GM23338 (cell line): ENCODE measurements at regions not wholly inside any gene's neighbourhood (a gene's known extent, or its start where the extent isn't known, plus 50 kb on each side); places are given as distances from the start of the nearest gene placed in this dataset.

Experiments
- ATAC-seq: fragments of 200-7000 bp; cut with Tn5 transposase; 3 replicates; pipeline ENCODE4 v1.9.1; 2020
- DNase-seq: peaks from one replicate; pipeline ENCODE4 v3.0.0-alpha.2; 2015; ENCODE audit warnings: low spot score
- H2AFZ ChIP-seq: fragments of 200-600 bp; sonication (generic); 2 replicates; pipeline ENCODE4 v1.8.0; 2016; ENCODE audit warnings: antibody characterized with exemption, mild to moderate bottlenecking, moderate library complexity
- H3F3A ChIP-seq: fragments of 200-600 bp; sonication (generic); replicated peaks from 2 replicates; pipeline ENCODE4 v1.8.0; 2017; ENCODE audit warnings: antibody characterized with exemption, mixed run types, low read depth
- H3K27ac ChIP-seq: fragments of 200-600 bp; sonication (generic); 2 replicates; pipeline ENCODE4 v1.6.1; 2016; ENCODE audit warnings: low read depth
- H3K27me3 ChIP-seq: fragments of 200-600 bp; sonication (generic); 2 replicates; pipeline ENCODE4 v1.8.0; 2016; ENCODE audit warnings: mild to moderate bottlenecking, mixed run types, moderate library complexity; ENCODE audit not compliant: insufficient read depth
- H3K36me3 ChIP-seq: fragments of 200-600 bp; sonication (generic); 2 replicates; pipeline ENCODE4 v1.8.0; 2016; ENCODE audit warnings: mild to moderate bottlenecking; ENCODE audit not compliant: insufficient read depth
- H3K4me1 ChIP-seq: fragments of 200-600 bp; sonication (generic); 2 replicates; pipeline ENCODE4 v1.8.0; 2016; ENCODE audit warnings: mild to moderate bottlenecking, moderate library complexity; ENCODE audit not compliant: insufficient read depth
- H3K4me2 ChIP-seq: fragments of 200-600 bp; sonication (generic); 2 replicates; pipeline ENCODE4 v1.7.1; 2017; ENCODE audit warnings: mixed run types
- H3K4me3 ChIP-seq: fragments of 200-600 bp; sonication (generic); 2 replicates; pipeline ENCODE4 v1.6.1; 2016; ENCODE audit warnings: mixed run types
- H3K79me2 ChIP-seq: fragments of 200-600 bp; sonication (generic); replicated peaks from 2 replicates; pipeline ENCODE4 v1.8.0; 2017; ENCODE audit warnings: mild to moderate bottlenecking; ENCODE audit not compliant: insufficient read depth
- H3K9me2 ChIP-seq: fragments of 200-600 bp; sonication (generic); 2 replicates; pipeline ENCODE4 v1.8.0; 2017; ENCODE audit not compliant: insufficient read depth
- H4K20me1 ChIP-seq: fragments of 200-600 bp; sonication (generic); replicated peaks from 2 replicates; pipeline ENCODE4 v1.8.0; 2017; ENCODE audit warnings: mild to moderate bottlenecking; ENCODE audit not compliant: insufficient read depth
- H3K27ac Mint-ChIP-seq: 2 replicates; pipeline ENCODE4 v1.8.0; 2020; ENCODE audit warnings: inconsistent platforms, mild to moderate bottlenecking, moderate library complexity, mixed read lengths
- H3K27me3 Mint-ChIP-seq: 3 replicates; pipeline ENCODE4 v1.8.0; 2022; ENCODE audit warnings: low read depth, mild to moderate bottlenecking, moderate library complexity, mixed read lengths, inconsistent platforms; ENCODE audit not compliant: insufficient read depth, poor library complexity
- H3K36me3 Mint-ChIP-seq: 3 replicates; pipeline ENCODE4 v1.8.0; 2021; ENCODE audit warnings: low read depth, mild to moderate bottlenecking, inconsistent platforms, moderate library complexity, mixed read lengths
- H3K4me1 Mint-ChIP-seq: 3 replicates; pipeline ENCODE4 v1.8.0; 2020; ENCODE audit warnings: mild to moderate bottlenecking, inconsistent platforms, mixed read lengths
- H3K4me3 Mint-ChIP-seq: 3 replicates; pipeline ENCODE4 v1.8.0; 2021; ENCODE audit warnings: moderate library complexity, mild to moderate bottlenecking, inconsistent platforms, mixed read lengths
- H3K9me3 Mint-ChIP-seq: 3 replicates; pipeline ENCODE4 v1.8.0; 2020; ENCODE audit warnings: moderate library complexity, mild to moderate bottlenecking, inconsistent platforms, mixed read lengths
- CREB1 ChIP-seq: fragments of 250-450 bp; sonication (Bioruptor Pico); IDR thresholded peaks from 2 replicates; pipeline ENCODE4 v1.5.0; 2020; ENCODE audit warnings: low read depth, mild to moderate bottlenecking, moderate library complexity
- ETS1 ChIP-seq: IDR thresholded peaks from 2 replicates; pipeline ENCODE4 v1.6.1; 2016; ENCODE audit warnings: antibody characterized with exemption
- EZH2 ChIP-seq: fragments of 200-600 bp; sonication (generic); IDR thresholded peaks from one replicate; pipeline ENCODE4 v1.8.0; 2017; ENCODE audit warnings: antibody characterized with exemption, mild to moderate bottlenecking, low read depth; ENCODE audit not compliant: unreplicated experiment
- EZH2phosphoT487 ChIP-seq: fragments of 200-600 bp; sonication (generic); IDR thresholded peaks from one replicate; pipeline ENCODE4 v1.8.1; 2018; ENCODE audit warnings: antibody characterized with exemption; ENCODE audit not compliant: unreplicated experiment
- JUNB ChIP-seq: IDR thresholded peaks from one replicate; pipeline ENCODE4 v1.6.1; 2016; ENCODE audit warnings: antibody characterized with exemption; ENCODE audit not compliant: unreplicated experiment
- NANOG ChIP-seq: IDR thresholded peaks from 2 replicates; pipeline ENCODE4 v1.6.1; 2016; ENCODE audit warnings: antibody characterized with exemption, borderline replicate concordance
- POLR2AphosphoS5 ChIP-seq: IDR thresholded peaks from 2 replicates; pipeline ENCODE4 v1.6.1; 2016; ENCODE audit warnings: antibody characterized with exemption, low read depth
- REST ChIP-seq: IDR thresholded peaks from one replicate; pipeline ENCODE4 v1.6.1; 2018; ENCODE audit warnings: antibody characterized with exemption; ENCODE audit not compliant: unreplicated experiment
- STAT1 ChIP-seq: IDR thresholded peaks from one replicate; pipeline ENCODE4 v1.6.1; 2016; ENCODE audit warnings: antibody characterized with exemption; ENCODE audit not compliant: unreplicated experiment
- ZNF114 ChIP-seq: fragments of 250-450 bp; sonication (Bioruptor Pico); IDR thresholded peaks from 2 replicates; pipeline ENCODE4 v1.5.0; 2020; ENCODE audit warnings: mild to moderate bottlenecking, moderate library complexity
- ZNF331 ChIP-seq: fragments of 250-450 bp; sonication (Bioruptor Pico); IDR thresholded peaks from 2 replicates; pipeline ENCODE4 v1.5.0; 2020; ENCODE audit warnings: low read depth, mild to moderate bottlenecking, moderate library complexity
- TF ChIP-seq, protein P1 (sequence below), 2 experiments: fragments of 200-600 bp in 1 of 2; sonication (generic) in 1 of 2; conservative IDR thresholded peaks; 2 replicates each; pipeline versions ENCODE4 v1.5.1 to v1.6.1; 2016 to 2017; ENCODE audit warnings: antibody characterized with exemption in 2 of 2, low read depth in 2 of 2, mild to moderate bottlenecking in 2 of 2, moderate library complexity in 1 of 2

DNA sequence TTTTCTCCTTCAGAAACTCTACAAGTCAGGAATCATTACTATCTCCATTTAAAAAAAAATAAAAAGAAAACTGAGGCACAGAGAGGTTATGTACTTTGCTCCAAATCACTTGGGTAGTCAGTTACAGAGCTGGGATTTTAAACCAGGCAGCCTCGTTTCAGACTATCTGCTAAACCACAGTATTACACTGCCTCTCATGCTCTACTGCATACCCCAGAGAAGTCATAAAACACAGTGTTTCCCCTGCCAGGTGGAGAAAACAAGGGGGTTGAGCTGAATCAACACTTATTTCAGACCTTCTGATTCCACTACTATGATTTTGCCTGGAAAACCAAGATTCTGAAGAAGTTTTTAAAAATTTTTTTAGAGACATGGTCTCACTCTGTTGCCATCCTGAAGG, 132.9 kb upstream of the POU2AF2 start (continued):
- TF ChIP-seq ETS1 = no peak

DNA sequence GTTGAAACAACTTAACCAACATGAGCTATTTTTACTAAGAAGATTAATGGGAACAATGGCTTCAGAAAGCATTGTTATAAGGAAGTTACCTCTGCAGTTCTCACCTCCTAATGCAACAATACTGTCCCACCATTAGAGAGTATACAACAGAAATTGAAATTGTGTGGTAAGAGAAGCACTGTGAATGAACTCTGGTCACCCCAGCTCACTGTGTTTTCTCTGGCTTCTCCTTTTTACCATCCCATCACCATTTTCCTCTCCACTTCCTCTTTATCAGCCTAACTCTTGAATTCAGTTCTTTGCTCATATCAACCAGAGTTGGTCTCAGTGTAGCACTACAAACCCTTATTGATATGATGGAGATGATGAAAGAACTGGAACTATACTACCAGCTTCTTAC, 138.0 kb upstream of the POU2AF2 start:
- Histone ChIP-seq H3K4me1 (peaks cover 7% of the 10 kb centered on the region; the same call in 1 of the 2 replicates), H3K27me3 (no peaks in the 10 kb centered on the region), H3K4me3 (no peak overlapping the region), H3K79me2 (no peaks in the 10 kb centered on the region), H3F3A (no peaks in the 10 kb centered on the region), H2AFZ (no peak overlapping the region), H4K20me1 (no peaks in the 10 kb centered on the region), H3K9me2 (no peaks in the 10 kb centered on the region), H3K4me2 (no peak overlapping the region), H3K36me3 (no peaks in the 10 kb centered on the region), H3K27ac (no peak overlapping the region)
- peaks cover 2% of the 10 kb centered on the region for H3K27me3 Mint-ChIP-seq
- no peaks in the 10 kb centered on the region for H3K36me3 Mint-ChIP-seq
- ATAC-seq (no peak), DNase-seq (no peak)
- no peak overlapping the region for H3K27ac Mint-ChIP-seq
- H3K4me3 Mint-ChIP-seq = no peak overlapping the region
- H3K4me1 Mint-ChIP-seq = peaks cover 15% of the 10 kb centered on the region; the same call in 2 of the 3 replicates
- H3K9me3 Mint-ChIP-seq = no peaks in the 10 kb centered on the region
- TF ChIP-seq ETS1 = no peak
- no peak for TF ChIP-seq NANOG
- TF ChIP-seq, protein P1, sequence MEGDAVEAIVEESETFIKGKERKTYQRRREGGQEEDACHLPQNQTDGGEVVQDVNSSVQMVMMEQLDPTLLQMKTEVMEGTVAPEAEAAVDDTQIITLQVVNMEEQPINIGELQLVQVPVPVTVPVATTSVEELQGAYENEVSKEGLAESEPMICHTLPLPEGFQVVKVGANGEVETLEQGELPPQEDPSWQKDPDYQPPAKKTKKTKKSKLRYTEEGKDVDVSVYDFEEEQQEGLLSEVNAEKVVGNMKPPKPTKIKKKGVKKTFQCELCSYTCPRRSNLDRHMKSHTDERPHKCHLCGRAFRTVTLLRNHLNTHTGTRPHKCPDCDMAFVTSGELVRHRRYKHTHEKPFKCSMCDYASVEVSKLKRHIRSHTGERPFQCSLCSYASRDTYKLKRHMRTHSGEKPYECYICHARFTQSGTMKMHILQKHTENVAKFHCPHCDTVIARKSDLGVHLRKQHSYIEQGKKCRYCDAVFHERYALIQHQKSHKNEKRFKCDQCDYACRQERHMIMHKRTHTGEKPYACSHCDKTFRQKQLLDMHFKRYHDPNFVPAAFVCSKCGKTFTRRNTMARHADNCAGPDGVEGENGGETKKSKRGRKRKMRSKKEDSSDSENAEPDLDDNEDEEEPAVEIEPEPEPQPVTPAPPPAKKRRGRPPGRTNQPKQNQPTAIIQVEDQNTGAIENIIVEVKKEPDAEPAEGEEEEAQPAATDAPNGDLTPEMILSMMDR (conservative IDR thresholded peaks at IDR 0.05; ENCODE audit: low read depth in 2 of 2) = no peak
- TF ChIP-seq JUNB = no peak
- TF ChIP-seq STAT1 = no peak
- TF ChIP-seq EZH2 = no peak
- no peak for TF ChIP-seq REST
- no peak for TF ChIP-seq EZH2phosphoT487
- TF ChIP-seq ZNF331 (CRISPR knock-in tag) = no peak
- no peak for TF ChIP-seq CREB1 (CRISPR knock-in tag)
- TF ChIP-seq ZNF114 (CRISPR knock-in tag) = no peak
- TF ChIP-seq POLR2AphosphoS5 = no peak
